ENCODE measurements at regions not wholly inside any gene's neighbourhood (a gene's known extent, or its start where the extent isn't known, plus 50 kb on each side); places are given as distances from the start of the nearest gene placed in this dataset.

DNA sequence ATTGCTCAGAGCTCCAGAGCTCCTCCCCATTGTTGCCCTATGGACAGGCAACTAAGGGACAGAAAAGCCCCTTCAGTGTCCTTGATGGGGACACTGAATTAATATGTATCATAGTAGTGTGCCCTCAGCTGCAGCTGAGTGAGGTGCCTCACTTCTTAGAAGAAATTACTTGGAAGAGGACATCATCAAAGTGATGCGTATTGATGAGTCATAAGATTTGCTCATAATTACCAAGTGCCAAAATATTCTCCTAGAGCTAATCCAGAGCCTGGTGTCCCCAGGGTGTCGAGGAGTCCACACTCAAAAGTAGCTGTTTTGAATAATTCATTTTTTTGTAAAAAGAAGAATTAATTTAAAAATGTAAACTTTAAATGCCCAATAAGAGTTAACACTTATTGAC lies 200.7 kb upstream of the SEMA6D start:
- Histone ChIP-seq H3K27me3 (replicated peaks; ENCODE audit: insufficient read depth, low read length) (no peaks in the 10 kb centered on the region), H3K36me3 (replicated peaks; ENCODE audit: insufficient read depth, low read length) (no peaks in the 10 kb centered on the region), H3K4me2 (ENCODE audit: low read depth, low read length) (no peak overlapping the region), H3K9ac (ENCODE audit: low read length) (no peak overlapping the region), H3K4me3 (ENCODE audit: low read length) (no peak overlapping the region), H3K9me3 (replicated peaks; ENCODE audit: insufficient read depth, low read length) (no peaks in the 10 kb centered on the region), H2AFZ (ENCODE audit: low read length) (no peak overlapping the region), H3K4me1 (ENCODE audit: low read length) (no peaks in the 10 kb centered on the region), H3K9me2 (replicated peaks; ENCODE audit: insufficient read depth, low read length) (no peaks in the 10 kb centered on the region), H3K27ac (ENCODE audit: low read length) (no peak overlapping the region), H4K20me1 (ENCODE audit: insufficient read depth, low read length) (no peaks in the 10 kb centered on the region), H3F3A (ENCODE audit: insufficient read depth, low read length) (no peaks in the 10 kb centered on the region), H3K79me2 (ENCODE audit: low read length) (no peaks in the 10 kb centered on the region)
- no peak for DNase-seq
- TF ChIP-seq EZH2phosphoT487 (IDR thresholded peaks at IDR 0.05; ENCODE audit: low read length) = no peak
- TF ChIP-seq, protein P1, sequence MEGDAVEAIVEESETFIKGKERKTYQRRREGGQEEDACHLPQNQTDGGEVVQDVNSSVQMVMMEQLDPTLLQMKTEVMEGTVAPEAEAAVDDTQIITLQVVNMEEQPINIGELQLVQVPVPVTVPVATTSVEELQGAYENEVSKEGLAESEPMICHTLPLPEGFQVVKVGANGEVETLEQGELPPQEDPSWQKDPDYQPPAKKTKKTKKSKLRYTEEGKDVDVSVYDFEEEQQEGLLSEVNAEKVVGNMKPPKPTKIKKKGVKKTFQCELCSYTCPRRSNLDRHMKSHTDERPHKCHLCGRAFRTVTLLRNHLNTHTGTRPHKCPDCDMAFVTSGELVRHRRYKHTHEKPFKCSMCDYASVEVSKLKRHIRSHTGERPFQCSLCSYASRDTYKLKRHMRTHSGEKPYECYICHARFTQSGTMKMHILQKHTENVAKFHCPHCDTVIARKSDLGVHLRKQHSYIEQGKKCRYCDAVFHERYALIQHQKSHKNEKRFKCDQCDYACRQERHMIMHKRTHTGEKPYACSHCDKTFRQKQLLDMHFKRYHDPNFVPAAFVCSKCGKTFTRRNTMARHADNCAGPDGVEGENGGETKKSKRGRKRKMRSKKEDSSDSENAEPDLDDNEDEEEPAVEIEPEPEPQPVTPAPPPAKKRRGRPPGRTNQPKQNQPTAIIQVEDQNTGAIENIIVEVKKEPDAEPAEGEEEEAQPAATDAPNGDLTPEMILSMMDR (IDR thresholded peaks at IDR 0.05; ENCODE audit: low read length) = no peak
- no peak for TF ChIP-seq EZH2 (optimal IDR thresholded peaks at IDR 0.05; ENCODE audit: low read depth, low read length)

DNA sequence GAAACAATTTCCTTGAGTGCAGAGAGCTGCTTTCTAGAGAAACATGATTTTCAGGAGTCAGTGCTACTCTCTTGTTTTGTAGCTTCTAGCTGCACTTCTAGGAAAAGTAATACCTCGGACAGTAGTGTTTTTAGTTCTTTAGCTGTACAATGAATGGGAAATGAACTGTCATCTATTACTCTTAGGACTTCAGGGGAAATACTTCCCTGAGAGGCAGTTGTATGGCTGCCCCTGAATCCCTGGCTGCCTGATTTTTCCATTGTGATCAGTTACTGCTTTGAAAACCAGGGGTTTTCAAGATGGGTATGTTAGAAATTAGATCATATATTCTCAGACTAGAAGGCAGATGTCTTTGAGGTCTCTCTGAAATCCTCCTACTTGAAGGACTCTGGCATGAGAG lies 200.3 kb upstream of the SEMA6D start:
- Histone ChIP-seq H3K27me3 (replicated peaks; ENCODE audit: insufficient read depth, low read length) (no peaks in the 10 kb centered on the region), H3K4me2 (ENCODE audit: low read depth, low read length) (no peak overlapping the region), H4K20me1 (ENCODE audit: insufficient read depth, low read length) (no peaks in the 10 kb centered on the region), H3F3A (ENCODE audit: insufficient read depth, low read length) (no peaks in the 10 kb centered on the region), H3K4me1 (ENCODE audit: low read length) (no peaks in the 10 kb centered on the region), H3K36me3 (replicated peaks; ENCODE audit: insufficient read depth, low read length) (no peaks in the 10 kb centered on the region), H3K4me3 (ENCODE audit: low read length) (no peak overlapping the region), H3K9me3 (replicated peaks; ENCODE audit: insufficient read depth, low read length) (no peaks in the 10 kb centered on the region), H2AFZ (ENCODE audit: low read length) (no peak overlapping the region), H3K9ac (ENCODE audit: low read length) (no peak overlapping the region), H3K27ac (ENCODE audit: low read length) (no peak overlapping the region), H3K9me2 (replicated peaks; ENCODE audit: insufficient read depth, low read length) (no peaks in the 10 kb centered on the region), H3K79me2 (ENCODE audit: low read length) (no peaks in the 10 kb centered on the region)
- no peak for DNase-seq
- TF ChIP-seq EZH2 (optimal IDR thresholded peaks at IDR 0.05; ENCODE audit: low read depth, low read length) (no peak), EZH2phosphoT487 (IDR thresholded peaks at IDR 0.05; ENCODE audit: low read length) (no peak)
- TF ChIP-seq, protein P1 (IDR thresholded peaks at IDR 0.05; ENCODE audit: low read length) = no peak

DNA sequence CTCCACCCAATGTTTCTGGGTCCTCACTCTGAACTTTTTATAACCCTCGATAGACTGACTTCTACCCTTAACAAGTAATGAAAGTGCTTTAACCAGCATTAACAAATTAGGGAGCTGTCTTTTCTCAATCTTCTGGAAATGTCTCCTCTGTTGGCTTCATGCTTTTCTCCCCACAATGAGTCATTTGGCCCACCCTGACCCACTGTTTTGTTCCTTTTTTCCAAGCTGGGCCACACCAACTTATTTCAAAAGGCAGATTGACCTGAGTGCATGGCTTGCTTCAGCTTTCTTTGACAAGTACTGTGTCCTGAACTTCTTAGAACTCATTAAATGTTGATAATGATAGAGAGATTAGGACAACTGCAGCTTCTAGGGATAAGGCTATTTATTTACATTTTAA lies 199.6 kb upstream of the SEMA6D start:
- no peaks in the 10 kb centered on the region for H3K36me3 ChIP-seq (replicated peaks; ENCODE audit: insufficient read depth, low read length)
- no peak for DNase-seq

More for the DNA sequence above, 199.6 kb upstream of the SEMA6D start:
- H3K4me3 ChIP-seq (ENCODE audit: low read length) = no peak overlapping the region
- H4K20me1 ChIP-seq (ENCODE audit: insufficient read depth, low read length) = no peaks in the 10 kb centered on the region
- no peak overlapping the region for H3K27ac ChIP-seq (ENCODE audit: low read length)
- no peaks in the 10 kb centered on the region for H3K4me1 ChIP-seq (ENCODE audit: low read length)
- no peaks in the 10 kb centered on the region for H3K9me2 ChIP-seq (replicated peaks; ENCODE audit: insufficient read depth, low read length)
- no peaks in the 10 kb centered on the region for H3K27me3 ChIP-seq (replicated peaks; ENCODE audit: insufficient read depth, low read length)
- no peaks in the 10 kb centered on the region for H3F3A ChIP-seq (ENCODE audit: insufficient read depth, low read length)
- no peak overlapping the region for H3K9ac ChIP-seq (ENCODE audit: low read length)
- TF ChIP-seq EZH2phosphoT487 (IDR thresholded peaks at IDR 0.05; ENCODE audit: low read length) (no peak), EZH2 (optimal IDR thresholded peaks at IDR 0.05; ENCODE audit: low read depth, low read length) (no peak)
- TF ChIP-seq, protein P1 (IDR thresholded peaks at IDR 0.05; ENCODE audit: low read length) = no peak
- no peaks in the 10 kb centered on the region for H3K9me3 ChIP-seq (replicated peaks; ENCODE audit: insufficient read depth, low read length)
- no peak overlapping the region for H2AFZ ChIP-seq (ENCODE audit: low read length)
- H3K4me2 ChIP-seq (ENCODE audit: low read depth, low read length) = no peak overlapping the region
- no peaks in the 10 kb centered on the region for H3K79me2 ChIP-seq (ENCODE audit: low read length)

All from MM.1S (cell line).